ENCODE measurements at regions not wholly inside any gene's neighbourhood (a gene's known extent, or its start where the extent isn't known, plus 50 kb on each side); places are given as distances from the start of the nearest gene placed in this dataset.
"Not testable (repeated sequence)": the region's sequence is repeated elsewhere in the genome, so short reads cannot be mapped to it uniquely, and the experiment has no call there.

GRCh38 chr9:14989811-14990210 lies 79.6 kb upstream of the FREM1 start:
- no peak overlapping the region for H3K4me2 ChIP-seq (ENCODE audit: low read length)
- no peaks in the 10 kb centered on the region for H3K36me3 ChIP-seq (ENCODE audit: insufficient read depth, low read length)
- no peak overlapping the region for H3K27ac ChIP-seq (ENCODE audit: low read depth, low read length, poor library complexity, severe bottlenecking)
- no TSS peak for BruUV-seq (replicated peaks)
- H2AFZ ChIP-seq (ENCODE audit: low read length) = no peak overlapping the region
- no peaks in the 10 kb centered on the region for H4K20me1 ChIP-seq (ENCODE audit: insufficient read depth, low read length)
- no peaks in the 10 kb centered on the region for H3K4me1 ChIP-seq (ENCODE audit: insufficient read depth, low read length, poor library complexity, severe bottlenecking)
- no peak for DNase-seq (ENCODE audit: low spot score)
- H3K79me2 ChIP-seq (ENCODE audit: insufficient read depth, low read depth, low read length) = no peaks in the 10 kb centered on the region
- POLR2A ChIA-PET = no interaction called here
- TF ChIP-seq EZH2phosphoT487 (IDR thresholded peaks at IDR 0.05; ENCODE audit: borderline replicate concordance, low read depth, low read length) = no peak
- TF ChIP-seq, protein P1, sequence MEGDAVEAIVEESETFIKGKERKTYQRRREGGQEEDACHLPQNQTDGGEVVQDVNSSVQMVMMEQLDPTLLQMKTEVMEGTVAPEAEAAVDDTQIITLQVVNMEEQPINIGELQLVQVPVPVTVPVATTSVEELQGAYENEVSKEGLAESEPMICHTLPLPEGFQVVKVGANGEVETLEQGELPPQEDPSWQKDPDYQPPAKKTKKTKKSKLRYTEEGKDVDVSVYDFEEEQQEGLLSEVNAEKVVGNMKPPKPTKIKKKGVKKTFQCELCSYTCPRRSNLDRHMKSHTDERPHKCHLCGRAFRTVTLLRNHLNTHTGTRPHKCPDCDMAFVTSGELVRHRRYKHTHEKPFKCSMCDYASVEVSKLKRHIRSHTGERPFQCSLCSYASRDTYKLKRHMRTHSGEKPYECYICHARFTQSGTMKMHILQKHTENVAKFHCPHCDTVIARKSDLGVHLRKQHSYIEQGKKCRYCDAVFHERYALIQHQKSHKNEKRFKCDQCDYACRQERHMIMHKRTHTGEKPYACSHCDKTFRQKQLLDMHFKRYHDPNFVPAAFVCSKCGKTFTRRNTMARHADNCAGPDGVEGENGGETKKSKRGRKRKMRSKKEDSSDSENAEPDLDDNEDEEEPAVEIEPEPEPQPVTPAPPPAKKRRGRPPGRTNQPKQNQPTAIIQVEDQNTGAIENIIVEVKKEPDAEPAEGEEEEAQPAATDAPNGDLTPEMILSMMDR (conservative IDR thresholded peaks at IDR 0.05; ENCODE audit: low read length) = no peak
- H3K9me2 ChIP-seq (ENCODE audit: insufficient read depth, low read length) = no peaks in the 10 kb centered on the region
- H3K9me3 ChIP-seq (ENCODE audit: low read length) = no peaks in the 10 kb centered on the region
- CTCF ChIA-PET (ENCODE audit: unreplicated experiment) = no interaction called here
- intact Hi-C loops (cut with micrococcal nuclease; ENCODE audit: unreplicated experiment) = no loop called here
- H3K4me3 ChIP-seq (ENCODE audit: low read depth, low read length, poor library complexity, severe bottlenecking) = no peak overlapping the region

DNA sequence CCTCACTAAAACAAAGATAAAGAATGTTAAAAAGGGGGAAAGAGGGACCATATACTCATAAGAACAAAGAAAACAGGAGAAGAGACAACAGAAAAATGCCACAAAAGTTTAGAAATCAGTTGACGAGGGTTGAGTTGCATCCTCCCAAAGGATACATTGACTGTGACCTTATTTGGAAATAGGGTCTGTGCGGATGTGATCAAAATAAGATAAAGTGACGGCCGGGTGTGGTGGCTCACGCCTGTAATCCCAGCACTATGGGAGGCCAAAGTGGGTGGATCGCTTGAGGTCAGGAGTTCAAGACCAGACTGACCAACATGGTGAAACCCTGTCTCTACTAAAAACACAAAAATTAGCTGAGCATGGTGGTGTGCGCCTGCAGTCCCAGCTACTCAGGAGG lies 79.1 kb upstream of the FREM1 start:
- H3K79me2 ChIP-seq (ENCODE audit: insufficient read depth, low read depth, low read length); BruUV-seq (replicated peaks); DNase-seq (ENCODE audit: low spot score); H3K9me3 ChIP-seq (ENCODE audit: low read length); H4K20me1 ChIP-seq (ENCODE audit: insufficient read depth, low read length); H3K4me2 ChIP-seq (ENCODE audit: low read length); H2AFZ ChIP-seq (ENCODE audit: low read length); H3K27ac ChIP-seq (ENCODE audit: low read depth, low read length, poor library complexity, severe bottlenecking); H3K4me3 ChIP-seq (ENCODE audit: low read depth, low read length, poor library complexity, severe bottlenecking); intact Hi-C loops (cut with micrococcal nuclease; ENCODE audit: unreplicated experiment); POLR2A ChIA-PET; H3K4me1 ChIP-seq (ENCODE audit: insufficient read depth, low read length, poor library complexity, severe bottlenecking); H3K36me3 ChIP-seq (ENCODE audit: insufficient read depth, low read length); H3K9me2 ChIP-seq (ENCODE audit: insufficient read depth, low read length); CTCF ChIA-PET (ENCODE audit: unreplicated experiment): not testable (repeated sequence)

DNA sequence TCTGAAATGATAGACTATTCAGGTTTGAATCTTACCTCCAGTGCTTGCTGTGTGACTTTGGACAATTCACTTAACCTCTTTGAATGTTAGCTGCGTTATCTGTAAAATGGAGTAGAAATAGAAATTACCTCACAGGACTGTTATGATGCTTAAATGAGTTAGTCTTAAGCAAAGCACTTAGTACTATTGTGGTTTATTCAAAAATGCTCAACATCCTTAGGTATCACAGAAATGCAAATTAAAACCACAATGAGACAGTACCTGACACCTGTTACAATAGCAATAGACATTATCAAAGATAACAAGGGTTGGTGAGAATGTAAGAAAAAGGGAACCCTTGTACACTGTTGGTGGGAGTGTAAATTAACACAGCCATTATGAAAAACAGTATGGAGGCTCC lies 77.6 kb upstream of the FREM1 start:
- Histone ChIP-seq H3K9me2 (ENCODE audit: insufficient read depth, low read length) (no peaks in the 10 kb centered on the region), H3K36me3 (ENCODE audit: insufficient read depth, low read length) (no peaks in the 10 kb centered on the region), H3K4me1 (ENCODE audit: insufficient read depth, low read length, poor library complexity, severe bottlenecking) (no peaks in the 10 kb centered on the region), H3K4me3 (ENCODE audit: low read depth, low read length, poor library complexity, severe bottlenecking) (no peak overlapping the region), H2AFZ (ENCODE audit: low read length) (no peak overlapping the region), H4K20me1 (ENCODE audit: insufficient read depth, low read length) (no peaks in the 10 kb centered on the region), H3K79me2 (ENCODE audit: insufficient read depth, low read depth, low read length) (no peaks in the 10 kb centered on the region), H3K4me2 (ENCODE audit: low read length) (no peak overlapping the region), H3K27ac (ENCODE audit: low read depth, low read length, poor library complexity, severe bottlenecking) (no peak overlapping the region), H3K9me3 (ENCODE audit: low read length) (no peaks in the 10 kb centered on the region)
- TF ChIP-seq, protein P1 (conservative IDR thresholded peaks at IDR 0.05; ENCODE audit: low read length) = no peak
- TF ChIP-seq EZH2phosphoT487 (IDR thresholded peaks at IDR 0.05; ENCODE audit: borderline replicate concordance, low read depth, low read length) = no peak
- BruUV-seq (replicated peaks) = no TSS peak
- CTCF ChIA-PET (ENCODE audit: unreplicated experiment) = no interaction called here
- intact Hi-C loops (cut with micrococcal nuclease; ENCODE audit: unreplicated experiment) = no loop called here
- no peak for DNase-seq (ENCODE audit: low spot score)
- POLR2A ChIA-PET = no interaction called here

Measured in OCI-LY7 (cell line).